CD4-positive, alpha-beta T cell (primary cell): ENCODE measurements at regions not wholly inside any gene's neighbourhood (a gene's known extent, or its start where the extent isn't known, plus 50 kb on each side); places are given as distances from the start of the nearest gene placed in this dataset.

Experiments used
- ATAC-seq: fragments of 200-7000 bp; cut with Tn5 transposase; one replicate; pipeline ENCODE4 v1.10.0; 2022; ENCODE audit warnings: mild to moderate bottlenecking; ENCODE audit not compliant: poor library complexity
- CTCF ChIA-PET: fragments of 350-600 bp; sonication (Branson Sonifier 250); formaldehyde crosslinking; loops from one replicate; lab custom pipeline; 2021; ENCODE audit warnings: antibody characterized with exemption, inconsistent platforms; lab: Charles Lee
- POLR2A ChIA-PET: fragments of 350-600 bp; sonication (Branson Sonifier 250); formaldehyde crosslinking; loops from one replicate; lab custom pipeline; 2021; ENCODE audit warnings: antibody characterized with exemption, inconsistent platforms; lab: Charles Lee
- DNase-seq, 14 experiments: peaks; one replicate each; pipeline ENCODE4 v3.0.0-alpha.2; 2013 to 2020; ENCODE audit warnings: mixed read lengths in 2 of 14
- H3K27ac ChIP-seq, 2 donors: one replicate each; pipeline versions ENCODE4 v1.5.1 to v1.7.0; 2013; ENCODE audit warnings: low read length in 2 of 2, low read depth in 1 of 2, mild to moderate bottlenecking in 1 of 2
- H3K27me3 ChIP-seq, 2 experiments: 1 replicate in 1 of 2; 2 replicates in 1 of 2; pipeline versions ENCODE4 v1.6.1 to v1.7.0; 2013; ENCODE audit warnings: low read length in 2 of 2, control low read depth in 1 of 2, mild to moderate bottlenecking in 1 of 2, moderate library complexity in 1 of 2; ENCODE audit not compliant: insufficient read depth in 2 of 2, control insufficient read depth in 1 of 2
- H3K36me3 ChIP-seq: one replicate; pipeline ENCODE4 v1.6.1; 2013; ENCODE audit warnings: low read length, control low read depth; ENCODE audit not compliant: insufficient read depth
- H3K4me1 ChIP-seq: one replicate; pipeline ENCODE4 v1.6.1; 2013; ENCODE audit warnings: low read length, control low read depth; ENCODE audit not compliant: insufficient read depth
- H3K4me3 ChIP-seq: one replicate; pipeline ENCODE4 v1.5.1; 2013; ENCODE audit warnings: mild to moderate bottlenecking, low read length, moderate library complexity
- H3K9me3 ChIP-seq, 2 experiments: 1 replicate in 1 of 2; 2 replicates in 1 of 2; pipeline versions ENCODE4 v1.6.1 to v1.7.0; 2013; ENCODE audit warnings: low read length in 2 of 2, mild to moderate bottlenecking in 2 of 2, control low read depth in 1 of 2, moderate library complexity in 1 of 2; ENCODE audit not compliant: control insufficient read depth in 1 of 2, insufficient read depth in 1 of 2
- H3K27ac Mint-ChIP-seq: one replicate; pipeline ENCODE4 v1.8.0; 2020; ENCODE audit warnings: mixed read lengths
- H3K27me3 Mint-ChIP-seq: one replicate; pipeline ENCODE4 v1.8.0; 2021; ENCODE audit warnings: mixed read lengths
- H3K36me3 Mint-ChIP-seq: one replicate; pipeline ENCODE4 v1.8.0; 2021; ENCODE audit warnings: low read depth, mixed read lengths
- H3K4me1 Mint-ChIP-seq: one replicate; pipeline ENCODE4 v1.8.0; 2021; ENCODE audit warnings: low read depth, mixed read lengths
- H3K4me3 Mint-ChIP-seq: one replicate; pipeline ENCODE4 v1.8.0; 2020; ENCODE audit warnings: mild to moderate bottlenecking, mixed read lengths
- H3K9me3 Mint-ChIP-seq: one replicate; pipeline ENCODE4 v1.8.0; 2020; ENCODE audit warnings: mixed read lengths
- CTCF ChIP-seq: fragments of 200-600 bp; IDR thresholded peaks from one replicate; pipeline ENCODE4 v1.8.0; 2022; ENCODE audit warnings: antibody characterized with exemption, mild to moderate bottlenecking
- intact Hi-C, 2 experiments: fragments of 100-400 bp; cut with DNase I in 1 of 2; cut with micrococcal nuclease in 1 of 2; formaldehyde crosslinking; loops; one replicate each; pipeline versions ENCODE4 v1.15.1 to v1.9.0; 2023 to 2025; cut with DNase I, micrococcal nuclease

- no peak overlapping the region for H3K4me3 ChIP-seq
- no peak overlapping the region for H3K27ac Mint-ChIP-seq
- H3K4me1 ChIP-seq: no peaks in the 10 kb centered on the region
- H3K36me3 ChIP-seq: no peaks in the 10 kb centered on the region
- no peak for TF ChIP-seq CTCF
- ATAC-seq: no peak
- intact Hi-C loops: no loop called here
- H3K27ac ChIP-seq: no peak overlapping the region
- H3K27me3 Mint-ChIP-seq: no peaks in the 10 kb centered on the region
- H3K4me3 Mint-ChIP-seq: no peak overlapping the region
- H3K9me3 Mint-ChIP-seq: no peaks in the 10 kb centered on the region
- POLR2A ChIA-PET: no interaction called here
- no peak for DNase-seq
- no peaks in the 10 kb centered on the region for H3K4me1 Mint-ChIP-seq
- no peaks in the 10 kb centered on the region for H3K27me3 ChIP-seq
- CTCF ChIA-PET: interaction anchor here (1.6 kb wide), 1 partner anchor 16 kb away, joined by 3 read pairs; no protein-coding TSS in a partner anchor
- H3K9me3 ChIP-seq: no peaks in the 10 kb centered on the region
- no peaks in the 10 kb centered on the region for H3K36me3 Mint-ChIP-seq
Observed at GRCh38 chr2:8141780-8142179, 540.1 kb upstream of the ID2 start.

- H3K27me3 ChIP-seq: no peaks in the 10 kb centered on the region
- no peaks in the 10 kb centered on the region for H3K36me3 ChIP-seq
- no peak overlapping the region for H3K27ac Mint-ChIP-seq
- CTCF ChIA-PET: interaction anchor here (1.6 kb wide), 1 partner anchor 17 kb away, joined by 3 read pairs; no protein-coding TSS in a partner anchor
- H3K4me1 Mint-ChIP-seq: no peaks in the 10 kb centered on the region
- no peaks in the 10 kb centered on the region for H3K9me3 Mint-ChIP-seq
- H3K27me3 Mint-ChIP-seq: no peaks in the 10 kb centered on the region
- DNase-seq: no peak
- no peaks in the 10 kb centered on the region for H3K36me3 Mint-ChIP-seq
- no peak for ATAC-seq
- H3K4me3 ChIP-seq: no peak overlapping the region
- H3K4me3 Mint-ChIP-seq: no peak overlapping the region
- intact Hi-C loops: no loop called here
- TF ChIP-seq CTCF: no peak
- no peak overlapping the region for H3K27ac ChIP-seq
- POLR2A ChIA-PET: no interaction called here
- H3K4me1 ChIP-seq: no peaks in the 10 kb centered on the region
- no peaks in the 10 kb centered on the region for H3K9me3 ChIP-seq
Observed at GRCh38 chr2:8142461-8142860, 539.4 kb upstream of the ID2 start.

GRCh38 chr2:8144131-8144631, 537.7 kb upstream of the ID2 start:
- no peaks in the 10 kb centered on the region for H3K4me1 Mint-ChIP-seq
- ChIA-PET POLR2A (no interaction called here), CTCF (no interaction called here)
- Histone ChIP-seq H3K27ac (no peak overlapping the region), H3K9me3 (no peaks in the 10 kb centered on the region), H3K36me3 (no peaks in the 10 kb centered on the region), H3K4me3 (no peak overlapping the region), H3K4me1 (no peaks in the 10 kb centered on the region), H3K27me3 (no peaks in the 10 kb centered on the region)
- no peaks in the 10 kb centered on the region for H3K36me3 Mint-ChIP-seq
- no peak for TF ChIP-seq CTCF
- no peaks in the 10 kb centered on the region for H3K9me3 Mint-ChIP-seq
- H3K4me3 Mint-ChIP-seq: no peak overlapping the region
- intact Hi-C loops: no loop called here
- H3K27me3 Mint-ChIP-seq: no peaks in the 10 kb centered on the region
- no peak overlapping the region for H3K27ac Mint-ChIP-seq
- ATAC-seq (no peak), DNase-seq (no peak)
